B cell (primary cell): ENCODE measurements at regions not wholly inside any gene's neighbourhood (a gene's known extent, or its start where the extent isn't known, plus 50 kb on each side); places are given as distances from the start of the nearest gene placed in this dataset.

Experiments
- ATAC-seq: fragments of 200-7000 bp; cut with Tn5 transposase; one replicate; pipeline ENCODE4 v1.10.0; 2021; ENCODE audit warnings: low read depth, mild to moderate bottlenecking, moderate number of reproducible peaks, moderate library complexity
- CTCF ChIA-PET: fragments of 350-600 bp; sonication (Branson Sonifier 250); formaldehyde crosslinking; loops from one replicate; lab custom pipeline; 2021; ENCODE audit warnings: antibody characterized with exemption, inconsistent platforms; lab: Charles Lee
- POLR2A ChIA-PET: fragments of 350-600 bp; sonication (Branson Sonifier 250); formaldehyde crosslinking; loops from one replicate; lab custom pipeline; 2021; ENCODE audit warnings: antibody characterized with exemption; lab: Charles Lee
- DNase-seq: peaks from one replicate; pipeline ENCODE4 v3.0.0; 2013
- H2AFZ ChIP-seq: 2 replicates; pipeline ENCODE4 v1.6.1; 2012; ENCODE audit warnings: mild to moderate bottlenecking, low read depth, low read length; ENCODE audit not compliant: insufficient read depth, poor library complexity, severe bottlenecking
- H3K27ac ChIP-seq, 2 donors: 1 replicate in 1 of 2; 2 replicates in 1 of 2; pipeline ENCODE4 v1.5.1; 2012 to 2013; ENCODE audit warnings: low read length in 2 of 2, mild to moderate bottlenecking in 2 of 2, moderate library complexity in 1 of 2
- H3K27me3 ChIP-seq, 4 experiments: fragments of 200-600 bp in 1 of 4; sonication (generic) in 1 of 4; replicated peaks in 1 of 4; 1 replicate in 2 of 4; 2 replicates in 2 of 4; pipeline versions ENCODE4 v1.6.1 to v1.7.0; 2013 to 2016; ENCODE audit warnings: low read length in 3 of 4, mild to moderate bottlenecking in 2 of 4, mixed read lengths in 1 of 4, moderate library complexity in 1 of 4; ENCODE audit not compliant: insufficient read depth in 4 of 4, control insufficient read depth in 3 of 4; ENCODE audit errors: control extremely low read depth in 1 of 4
- H3K36me3 ChIP-seq, 2 experiments: replicated peaks in 1 of 2; 1 replicate in 1 of 2; 2 replicates in 1 of 2; pipeline versions ENCODE4 v1.6.1 to v1.7.1; 2013; ENCODE audit warnings: low read length in 1 of 2; ENCODE audit not compliant: insufficient read depth in 2 of 2, control insufficient read depth in 1 of 2; ENCODE audit errors: control extremely low read depth in 1 of 2, extremely low read depth in 1 of 2
- H3K4me1 ChIP-seq, 2 donors: fragments of 200-600 bp in 1 of 2; sonication (generic) in 1 of 2; 1 replicate in 1 of 2; 2 replicates in 1 of 2; pipeline versions ENCODE4 v1.5.1 to v1.6.1; 2013 to 2017; ENCODE audit warnings: low read length in 2 of 2; ENCODE audit not compliant: control insufficient read depth in 2 of 2, insufficient read depth in 2 of 2
- H3K4me2 ChIP-seq: replicated peaks from 2 replicates; pipeline ENCODE3; 2012; ENCODE audit warnings: mild to moderate bottlenecking, low read depth, low read length; ENCODE audit not compliant: poor library complexity, severe bottlenecking
- H3K4me3 ChIP-seq, 5 experiments: fragments of 200-600 bp in 1 of 5; sonication (generic) in 1 of 5; 1 replicate in 3 of 5; 2 replicates in 2 of 5; pipeline versions ENCODE4 v1.5.1 to v1.7.0; 2011 to 2016; ENCODE audit warnings: low read length in 4 of 5, mild to moderate bottlenecking in 4 of 5, low read depth in 2 of 5, control low read depth in 1 of 5, moderate library complexity in 1 of 5; ENCODE audit not compliant: insufficient read depth in 1 of 5; ENCODE audit errors: control extremely low read depth in 1 of 5, extremely low read depth in 1 of 5
- H3K79me2 ChIP-seq: fragments of 200-600 bp; sonication (generic); one replicate; pipeline ENCODE4 v1.6.0; 2016; ENCODE audit warnings: low read length; ENCODE audit not compliant: control insufficient read depth, insufficient read depth
- H3K9ac ChIP-seq: fragments of 200-600 bp; sonication (generic); 2 replicates; pipeline ENCODE4 v1.6.1; 2017; ENCODE audit warnings: mild to moderate bottlenecking, low read length, moderate library complexity
- H3K9me3 ChIP-seq, 3 donors: one replicate each; pipeline versions ENCODE4 v1.6.1 to v1.7.1; 2013; ENCODE audit warnings: low read length in 2 of 3; ENCODE audit not compliant: control insufficient read depth in 2 of 3, insufficient read depth in 1 of 3; ENCODE audit errors: control extremely low read depth in 1 of 3
- H4K20me1 ChIP-seq: 2 replicates; pipeline ENCODE4 v1.6.0; 2012; ENCODE audit warnings: mild to moderate bottlenecking, low read length; ENCODE audit not compliant: insufficient read depth, control insufficient read depth, poor library complexity, severe bottlenecking
- H3K27ac Mint-ChIP-seq: one replicate; pipeline ENCODE4 v1.8.0; 2021; ENCODE audit warnings: mixed read lengths
- H3K27me3 Mint-ChIP-seq: one replicate; pipeline ENCODE4 v1.8.0; 2021; ENCODE audit warnings: mixed read lengths
- H3K4me1 Mint-ChIP-seq: one replicate; pipeline ENCODE4 v1.8.0; 2021; ENCODE audit warnings: mixed read lengths
- H3K4me3 Mint-ChIP-seq: one replicate; pipeline ENCODE4 v1.8.0; 2021; ENCODE audit warnings: mixed read lengths
- H3K9me3 Mint-ChIP-seq: one replicate; pipeline ENCODE4 v1.8.0; 2022; ENCODE audit warnings: mixed read lengths; ENCODE audit not compliant: insufficient read depth
- CTCF ChIP-seq: fragments of 200-600 bp; IDR thresholded peaks from one replicate; pipeline ENCODE4 v1.8.0; 2022; ENCODE audit warnings: antibody characterized with exemption, mild to moderate bottlenecking
- EZH2 ChIP-seq: IDR thresholded peaks from 2 replicates; pipeline ENCODE4 v1.6.1; 2012; ENCODE audit warnings: borderline replicate concordance, low read depth, mild to moderate bottlenecking, moderate library complexity, low read length; ENCODE audit not compliant: insufficient read depth, poor library complexity, severe bottlenecking
- WGBS: methylation state at CpG from one replicate; pipeline ENCODE4 v1.1.5; 2013; ENCODE audit warnings: missing lambda C conversion rate; ENCODE audit not compliant: insufficient coverage; 5-methylcytosine and 5-hydroxymethylcytosine counted together
- intact Hi-C: fragments of 100-400 bp; cut with micrococcal nuclease; formaldehyde crosslinking; loops from one replicate; pipeline ENCODE4 v1.10.0; 2022

GRCh38 chr16:86314402-86315025 is 195.8 kb upstream of the FOXF1 start:
- Mint-ChIP-seq H3K4me3 (no peak overlapping the region), H3K9me3 (no peaks in the 10 kb centered on the region), H3K27ac (no peak overlapping the region), H3K27me3 (peaks cover 14% of the 10 kb centered on the region), H3K4me1 (no peaks in the 10 kb centered on the region)
- no peak for TF ChIP-seq EZH2
- TF ChIP-seq CTCF: no peak
- Histone ChIP-seq H3K9me3 (no peaks in the 10 kb centered on the region), H3K27ac (no peak overlapping the region), H3K9ac (no peak overlapping the region), H3K4me3 (no peak overlapping the region), H2AFZ (no peak overlapping the region), H3K27me3 (peaks cover 0 to 2% (median 0%) of the 10 kb centered on the region in 4 experiments), H3K4me2 (no peak overlapping the region), H3K36me3 (no peaks in the 10 kb centered on the region), H3K4me1 (no peaks in the 10 kb centered on the region), H3K79me2 (no peaks in the 10 kb centered on the region), H4K20me1 (no peaks in the 10 kb centered on the region)
- ChIA-PET CTCF (no interaction called here), POLR2A (no interaction called here)
- WGBS: 81% methylated on average over 14 of the region's 15 CpGs
- ATAC-seq: no peak
- no peak for DNase-seq
- intact Hi-C loops: no loop called here

GRCh38 chr16:86316967-86317812 is 193.1 kb upstream of the FOXF1 start:
- Histone ChIP-seq H2AFZ (no peak overlapping the region), H3K9ac (no peak overlapping the region), H3K27me3 (peaks cover 0 to 3% (median 0%) of the 10 kb centered on the region in 4 experiments), H3K4me2 (no peak overlapping the region), H3K4me3 (no peak overlapping the region), H3K27ac (no peak overlapping the region), H3K79me2 (no peaks in the 10 kb centered on the region), H4K20me1 (no peaks in the 10 kb centered on the region), H3K9me3 (no peaks in the 10 kb centered on the region), H3K36me3 (no peaks in the 10 kb centered on the region), H3K4me1 (no peaks in the 10 kb centered on the region)
- POLR2A ChIA-PET: no interaction called here
- WGBS: 89% methylated on average over 18 of the region's 21 CpGs
- intact Hi-C loops: no loop called here
- Mint-ChIP-seq H3K27me3 (peaks cover 11% of the 10 kb centered on the region), H3K4me1 (no peaks in the 10 kb centered on the region), H3K27ac (no peak overlapping the region), H3K4me3 (no peak overlapping the region), H3K9me3 (no peaks in the 10 kb centered on the region)
- TF ChIP-seq CTCF (no peak), EZH2 (no peak)
- CTCF ChIA-PET: interaction anchor here (0.7 to 0.9 kb wide), 2 partner anchors 9 to 27 kb away, joined by 3 read pairs; no protein-coding TSS in a partner anchor
- DNase-seq (no peak), ATAC-seq (no peak)
